Vagina (tissue), 2 donors: ENCODE measurements at regions not wholly inside any gene's neighbourhood (a gene's known extent, or its start where the extent isn't known, plus 50 kb on each side); places are given as distances from the start of the nearest gene placed in this dataset.

Experiments
- POLR2A ChIP-seq, 2 donors: fragments of 450-650 bp; IDR thresholded peaks; one replicate each; pipeline ENCODE4 v1.6.1; 2017; ENCODE audit warnings: antibody characterized with exemption in 2 of 2, mild to moderate bottlenecking in 2 of 2, moderate library complexity in 2 of 2
- POLR2AphosphoS5 ChIP-seq, 2 donors: sonication (generic); formaldehyde crosslinking; IDR thresholded peaks; one replicate each; pipeline ENCODE4 v1.9.0; 2017; ENCODE audit warnings: antibody characterized with exemption in 2 of 2, mild to moderate bottlenecking in 2 of 2, low read depth in 1 of 2; ENCODE audit not compliant: insufficient read depth in 1 of 2

- no peak for TF ChIP-seq POLR2A (IDR thresholded peaks at IDR 0.05)
- no peak for TF ChIP-seq POLR2AphosphoS5 (IDR thresholded peaks at IDR 0.05; ENCODE audit: insufficient read depth in 1 of 2, low read depth in 1 of 2)
These were observed 186.8 kb upstream of the ADRA1D start for GRCh38 chr20:4435671-4436455.
